H1 (cell line): ENCODE measurements at regions not wholly inside any gene's neighbourhood (a gene's known extent, or its start where the extent isn't known, plus 50 kb on each side); places are given as distances from the start of the nearest gene placed in this dataset.

ENCODE experiments used
- CTCF ChIA-PET: fragments of 300-600 bp; sonication (Branson Sonifier 250); formaldehyde crosslinking; loops from one replicate; lab custom pipeline; 2021; ENCODE audit not compliant: partially characterized antibody; lab: Charles Lee
- POLR2A ChIA-PET: fragments of 300-600 bp; sonication (Branson Sonifier 250); formaldehyde crosslinking; loops from one replicate; lab custom pipeline; 2021; ENCODE audit warnings: inconsistent platforms; ENCODE audit not compliant: partially characterized antibody; lab: Charles Lee
- DNase-seq, 2 experiments: peaks; one replicate each; pipeline versions ENCODE4 v3.0.0 to v3.0.0-alpha.2; 2010 to 2022; ENCODE audit warnings: low spot score in 2 of 2, low read depth in 1 of 2, mixed read lengths in 1 of 2
- FAIRE-seq: peaks from 2 replicates; lab custom pipeline; 2011; peaks lifted over from hg19 to GRCh38; lab: Jason Lieb, UNC
- H2AFZ ChIP-seq: 2 replicates; pipeline ENCODE4 v1.8.1; 2012; ENCODE audit warnings: low read length, inconsistent platforms
- H2AK5ac ChIP-seq: 2 replicates; pipeline ENCODE4 v1.6.1; 2013; ENCODE audit warnings: low read depth, low read length
- H2BK120ac ChIP-seq: replicated peaks from 2 replicates; pipeline ENCODE3; 2013; ENCODE audit warnings: low read depth, low read length, inconsistent platforms
- H2BK12ac ChIP-seq: 2 replicates; pipeline ENCODE4 v1.6.1; 2013; ENCODE audit warnings: low read depth, low read length
- H2BK15ac ChIP-seq: 2 replicates; pipeline ENCODE4 v1.6.1; 2013; ENCODE audit warnings: low read length
- H2BK20ac ChIP-seq: 2 replicates; pipeline ENCODE4 v1.6.1; 2013; ENCODE audit warnings: low read length
- H2BK5ac ChIP-seq: 2 replicates; pipeline ENCODE4 v1.6.1; 2013; ENCODE audit warnings: low read depth, low read length
- H3K14ac ChIP-seq: 2 replicates; pipeline ENCODE4 v1.6.1; 2013; ENCODE audit warnings: inconsistent platforms; ENCODE audit not compliant: insufficient read length
- H3K18ac ChIP-seq: 2 replicates; pipeline ENCODE4 v1.6.1; 2013; ENCODE audit warnings: low read length; ENCODE audit errors: extremely low read depth
- H3K23ac ChIP-seq: 2 replicates; pipeline ENCODE4 v1.6.1; 2013; ENCODE audit warnings: inconsistent platforms; ENCODE audit not compliant: insufficient read length
- H3K23me2 ChIP-seq: 2 replicates; pipeline ENCODE4 v1.6.1; 2013; ENCODE audit warnings: low read depth, low read length
- H3K27ac ChIP-seq: 2 replicates; pipeline ENCODE4 v1.6.1; 2011; ENCODE audit warnings: low read depth, low read length, inconsistent platforms
- H3K27me3 ChIP-seq, 4 experiments: replicated peaks in 1 of 4; 1 replicate in 1 of 4; 2 replicates in 3 of 4; pipeline versions ENCODE4 v1.6.1 to v1.8.1; 2011 to 2013; ENCODE audit warnings: low read length in 3 of 4, mild to moderate bottlenecking in 3 of 4, inconsistent platforms in 2 of 4, mixed read lengths in 2 of 4, moderate library complexity in 1 of 4; ENCODE audit not compliant: control insufficient read depth in 3 of 4, insufficient read depth in 3 of 4; ENCODE audit errors: extremely low read depth in 1 of 4
- H3K36me3 ChIP-seq, 4 experiments: 2 replicates each; pipeline versions ENCODE4 v1.6.1 to v1.8.1; 2011 to 2013; ENCODE audit warnings: mild to moderate bottlenecking in 4 of 4, low read length in 3 of 4, moderate library complexity in 2 of 4, control low read depth in 1 of 4, inconsistent platforms in 1 of 4; ENCODE audit not compliant: insufficient read depth in 4 of 4, control insufficient read depth in 2 of 4
- H3K4ac ChIP-seq: replicated peaks from 2 replicates; pipeline ENCODE3; 2013; ENCODE audit warnings: low read length, low read depth, mixed read lengths, inconsistent platforms; ENCODE audit not compliant: insufficient read length
- H3K4me1 ChIP-seq, 4 experiments: replicated peaks in 1 of 4; 1 replicate in 1 of 4; 2 replicates in 3 of 4; pipeline versions ENCODE4 v1.6.1 to v1.8.1; 2011 to 2013; ENCODE audit warnings: low read length in 3 of 4, inconsistent platforms in 2 of 4, mixed read lengths in 1 of 4; ENCODE audit not compliant: insufficient read depth in 4 of 4, control insufficient read depth in 3 of 4
- H3K4me2 ChIP-seq, 2 experiments: 2 replicates each; pipeline versions ENCODE4 v1.6.1 to v1.8.1; 2011 to 2013; ENCODE audit warnings: low read depth in 2 of 2, low read length in 2 of 2, control low read depth in 1 of 2, inconsistent platforms in 1 of 2, mild to moderate bottlenecking in 1 of 2; ENCODE audit not compliant: insufficient read depth in 1 of 2
- H3K4me3 ChIP-seq, 4 experiments: fragments of 200-600, 300-600 bp in 1 of 4; sonication (generic), shearing (Covaris generic), sonication (Bioruptor Twin) in 1 of 4; 2 replicates each; pipeline versions ENCODE4 v1.5.1 to v1.8.1; 2011 to 2016; ENCODE audit warnings: low read length in 4 of 4, low read depth in 3 of 4, control low read depth in 2 of 4, inconsistent platforms in 2 of 4, mild to moderate bottlenecking in 2 of 4, mixed read lengths in 1 of 4, moderate library complexity in 1 of 4; ENCODE audit not compliant: insufficient read depth in 2 of 4; ENCODE audit errors: extremely low read depth in 1 of 4
- H3K56ac ChIP-seq: replicated peaks from 2 replicates; pipeline ENCODE3; 2013; ENCODE audit warnings: low read depth, mild to moderate bottlenecking, mixed read lengths, low read length, inconsistent platforms; ENCODE audit not compliant: insufficient read length
- H3K79me1 ChIP-seq: 2 replicates; pipeline ENCODE4 v1.6.1; 2013; ENCODE audit warnings: low read depth, low read length, control low read depth
- H3K79me2 ChIP-seq, 2 experiments: 2 replicates each; pipeline versions ENCODE4 v1.6.1 to v1.8.1; 2012 to 2013; ENCODE audit warnings: low read length in 2 of 2, mild to moderate bottlenecking in 2 of 2, inconsistent platforms in 1 of 2; ENCODE audit not compliant: insufficient read depth in 2 of 2, control insufficient read depth in 1 of 2
- H3K9ac ChIP-seq, 4 experiments: replicated peaks in 1 of 4; 1 replicate in 1 of 4; 2 replicates in 3 of 4; pipeline versions ENCODE4 v1.6.1 to v1.8.1; 2011 to 2013; ENCODE audit warnings: low read depth in 3 of 4, low read length in 3 of 4, control low read depth in 2 of 4, mild to moderate bottlenecking in 2 of 4, moderate library complexity in 2 of 4, inconsistent platforms in 1 of 4; ENCODE audit errors: extremely low read depth in 1 of 4
- H3K9me3 ChIP-seq, 2 experiments: 2 replicates each; pipeline versions ENCODE4 v1.6.1 to v1.8.1; 2012 to 2013; ENCODE audit warnings: mild to moderate bottlenecking in 2 of 2, moderate library complexity in 2 of 2, control low read depth in 1 of 2, inconsistent platforms in 1 of 2, low read depth in 1 of 2, low read length in 1 of 2, mixed read lengths in 1 of 2; ENCODE audit not compliant: insufficient read depth in 2 of 2
- H4K20me1 ChIP-seq, 2 experiments: replicated peaks in 1 of 2; 2 replicates each; pipeline versions ENCODE3 to v1.8.1; 2011 to 2013; ENCODE audit warnings: inconsistent platforms in 2 of 2, low read length in 2 of 2, mild to moderate bottlenecking in 1 of 2; ENCODE audit not compliant: insufficient read depth in 2 of 2, control insufficient read depth in 1 of 2
- H4K5ac ChIP-seq: 2 replicates; pipeline ENCODE4 v1.6.1; 2013; ENCODE audit warnings: low read length, low read depth, mixed read lengths, inconsistent platforms; ENCODE audit not compliant: insufficient read length
- H4K8ac ChIP-seq: 2 replicates; pipeline ENCODE4 v1.8.0; 2013; ENCODE audit warnings: mild to moderate bottlenecking, moderate library complexity, low read length, inconsistent platforms; ENCODE audit not compliant: insufficient read depth; ENCODE audit errors: extremely low read depth
- H4K91ac ChIP-seq: replicated peaks from 2 replicates; pipeline ENCODE3; 2013; ENCODE audit warnings: low read length, mixed read lengths, inconsistent platforms; ENCODE audit not compliant: insufficient read length
- CREB1 ChIP-seq: IDR thresholded peaks from 2 replicates; pipeline ENCODE4 v1.6.1; 2012; ENCODE audit warnings: inconsistent platforms
- GABPA ChIP-seq: IDR thresholded peaks from 2 replicates; pipeline ENCODE4 v1.6.1; 2011; ENCODE audit warnings: mild to moderate bottlenecking, low read length, moderate library complexity, borderline replicate concordance; ENCODE audit not compliant: insufficient read depth
- WGBS, 2 experiments: shearing (Covaris generic) in 1 of 2; methylation state at CpG; one replicate each; pipeline versions ENCODE4 v1.1.6 to v1.1.7; 2013 to 2015; ENCODE audit warnings: low lambda C conversion rate in 2 of 2, mixed read lengths in 2 of 2, inconsistent platforms in 1 of 2, low coverage in 1 of 2, missing lambda C conversion rate in 1 of 2; ENCODE audit not compliant: insufficient replicate concordance in 2 of 2, insufficient coverage in 1 of 2, insufficient read length in 1 of 2; ENCODE audit errors: extremely low coverage in 1 of 2, missing lambda C conversion rate in 1 of 2; 5-methylcytosine and 5-hydroxymethylcytosine counted together

DNA sequence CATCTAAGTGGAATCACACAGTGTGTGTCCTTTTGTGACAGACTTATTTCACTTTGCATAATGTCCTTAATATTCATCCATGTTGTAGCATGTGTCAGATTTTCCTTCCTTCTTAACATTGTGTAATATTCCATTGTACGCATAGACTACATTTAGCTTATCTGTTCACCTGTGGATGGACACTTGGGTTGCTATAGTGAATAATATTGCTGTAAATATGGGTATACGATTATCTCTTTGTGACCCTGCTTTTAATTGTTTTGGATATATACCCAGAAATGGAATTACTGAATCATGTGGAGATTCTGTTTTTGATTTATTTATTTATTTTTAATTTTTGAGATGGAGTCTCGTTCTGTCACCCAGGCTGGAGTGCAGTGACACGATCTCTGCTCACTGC is 63.0 kb upstream of the ATP5PO start:
- Histone ChIP-seq H3K79me2 (no peaks in the 10 kb centered on the region), H3K27ac (no peak overlapping the region), H3K4me3 (no peak overlapping the region), H3K27me3 (no peaks in the 10 kb centered on the region), H2BK20ac (no peak overlapping the region), H3K79me1 (no peaks in the 10 kb centered on the region), H3K56ac (no peak overlapping the region), H2AK5ac (no peak overlapping the region), H3K9ac (no peak overlapping the region), H2BK120ac (no peak overlapping the region), H3K18ac (no peak overlapping the region), H3K4me1 (peaks cover 2 to 9% (median 6%) of the 10 kb centered on the region in 4 experiments; a peak in 5 of 7 replicates), H2BK5ac (no peak overlapping the region), H3K9me3 (no peaks in the 10 kb centered on the region), H4K20me1 (no peaks in the 10 kb centered on the region), H3K36me3 (no peaks in the 10 kb centered on the region), H3K23ac (no peak overlapping the region), H2AFZ (no peak overlapping the region), H3K14ac (no peak overlapping the region), H4K91ac (no peak overlapping the region), H3K4me2 (no peak overlapping the region), H3K23me2 (no peaks in the 10 kb centered on the region; the same call in 1 of the 2 replicates), H2BK15ac (no peak overlapping the region), H3K4ac (no peak overlapping the region), H2BK12ac (no peak overlapping the region), H4K5ac (no peak overlapping the region), H4K8ac (no peak overlapping the region)
- POLR2A ChIA-PET: no interaction called here
- CTCF ChIA-PET: interaction anchor here (0.9 kb wide), 1 partner anchor 9 kb away, joined by 3 read pairs; no protein-coding TSS in a partner anchor
- DNase-seq: no peak
- WGBS, 2 experiments: 94% methylated on average over 4 of the region's 4 CpGs; no CpG with 5 or more reads in 1 of the 2 experiments
- FAIRE-seq: no peak
- TF ChIP-seq GABPA (no peak), CREB1 (no peak)
